Bronchial epithelial cell (primary cell): ENCODE measurements at regions not wholly inside any gene's neighbourhood (a gene's known extent, or its start where the extent isn't known, plus 50 kb on each side); places are given as distances from the start of the nearest gene placed in this dataset.

Experiments used
- DNase-seq: peaks from one replicate; pipeline ENCODE4 v3.0.0-alpha.2; 2010; ENCODE audit warnings: low read depth
- FAIRE-seq: peaks from 2 replicates; lab custom pipeline; 2011; peaks lifted over from hg19 to GRCh38; lab: Jason Lieb, UNC
- H3K27me3 ChIP-seq: 2 replicates; pipeline ENCODE4 v1.5.1; 2011; ENCODE audit warnings: low read length; ENCODE audit not compliant: control insufficient read depth, insufficient read depth
- H3K36me3 ChIP-seq: 2 replicates; pipeline ENCODE4 v1.5.1; 2011; ENCODE audit warnings: low read length; ENCODE audit not compliant: control insufficient read depth, insufficient read depth
- H3K4me3 ChIP-seq: 2 replicates; pipeline ENCODE4 v1.5.1; 2011; ENCODE audit warnings: mild to moderate bottlenecking, low read depth, low read length, control low read depth
- CTCF ChIP-seq: IDR thresholded peaks from 2 replicates; pipeline ENCODE4 v1.5.1; 2011; ENCODE audit warnings: mild to moderate bottlenecking, moderate library complexity, low read length, control low read depth, inconsistent platforms; ENCODE audit not compliant: insufficient read depth, severe bottlenecking

GRCh38 chr18:43758734-43759133 lies 481.4 kb upstream of the SYT4 start:
- no peak for FAIRE-seq
- TF ChIP-seq CTCF = no peak
- H3K36me3 ChIP-seq = no peaks in the 10 kb centered on the region
- no peak for DNase-seq
- H3K4me3 ChIP-seq = no peak overlapping the region
- H3K27me3 ChIP-seq = no peaks in the 10 kb centered on the region

GRCh38 chr18:43760010-43760409 lies 482.7 kb upstream of the SYT4 start:
- TF ChIP-seq CTCF = no peak
- no peak for FAIRE-seq

GRCh38 chr18:43772907-43773306 lies 495.6 kb upstream of the SYT4 start:
- H3K36me3 ChIP-seq = no peaks in the 10 kb centered on the region
- FAIRE-seq = no peak
- no peaks in the 10 kb centered on the region for H3K27me3 ChIP-seq
- no peak overlapping the region for H3K4me3 ChIP-seq
- TF ChIP-seq CTCF = no peak
- no peak for DNase-seq

More at GRCh38 chr18:43760010-43760409, 482.7 kb upstream of the SYT4 start:
- Histone ChIP-seq H3K27me3 (no peaks in the 10 kb centered on the region), H3K36me3 (no peaks in the 10 kb centered on the region), H3K4me3 (no peak overlapping the region)
- DNase-seq = no peak

GRCh38 chr18:43774497-43774896 lies 497.2 kb upstream of the SYT4 start:
- no peak for FAIRE-seq
- Histone ChIP-seq H3K27me3 (no peaks in the 10 kb centered on the region), H3K4me3 (no peak overlapping the region), H3K36me3 (no peaks in the 10 kb centered on the region)
- TF ChIP-seq CTCF = no peak
- DNase-seq = no peak

GRCh38 chr18:43775591-43775990 lies 498.3 kb upstream of the SYT4 start:
- H3K27me3 ChIP-seq = no peaks in the 10 kb centered on the region
- DNase-seq = no peak
- H3K4me3 ChIP-seq = no peak overlapping the region
- TF ChIP-seq CTCF = no peak
- no peak for FAIRE-seq
- H3K36me3 ChIP-seq = no peaks in the 10 kb centered on the region

- H3K27me3 ChIP-seq = no peaks in the 10 kb centered on the region
- DNase-seq (no peak), FAIRE-seq (no peak)
- no peaks in the 10 kb centered on the region for H3K36me3 ChIP-seq
- TF ChIP-seq CTCF = no peak
- H3K4me3 ChIP-seq = no peak overlapping the region
Measured at GRCh38 chr18:43776997-43777396, 499.7 kb upstream of the SYT4 start.
